ENCODE measurements at regions not wholly inside any gene's neighbourhood (a gene's known extent, or its start where the extent isn't known, plus 50 kb on each side); places are given as distances from the start of the nearest gene placed in this dataset.

- no peak for DNase-seq
Measured at GRCh38 chr22:22035771-22036314, 53.3 kb upstream of the TOP3B start.

GRCh38 chr22:22035203-22035602, 52.6 kb upstream of the TOP3B start:
- DNase-seq, result no peak

- no peak for DNase-seq
Measured at GRCh38 chr22:22034469-22035132, 52.0 kb upstream of the TOP3B start.

- DNase-seq, result no peak
Measured at GRCh38 chr22:22033803-22034468, 51.3 kb upstream of the TOP3B start.

GRCh38 chr22:22032906-22033802, 50.6 kb upstream of the TOP3B start:
- DNase-seq, result no peak

GRCh38 chr22:22032099-22032905, 49.7 kb upstream of the TOP3B start:
- no peak for DNase-seq
